ENCODE measurements at regions not wholly inside any gene's neighbourhood (a gene's known extent, or its start where the extent isn't known, plus 50 kb on each side); places are given as distances from the start of the nearest gene placed in this dataset.

DNA sequence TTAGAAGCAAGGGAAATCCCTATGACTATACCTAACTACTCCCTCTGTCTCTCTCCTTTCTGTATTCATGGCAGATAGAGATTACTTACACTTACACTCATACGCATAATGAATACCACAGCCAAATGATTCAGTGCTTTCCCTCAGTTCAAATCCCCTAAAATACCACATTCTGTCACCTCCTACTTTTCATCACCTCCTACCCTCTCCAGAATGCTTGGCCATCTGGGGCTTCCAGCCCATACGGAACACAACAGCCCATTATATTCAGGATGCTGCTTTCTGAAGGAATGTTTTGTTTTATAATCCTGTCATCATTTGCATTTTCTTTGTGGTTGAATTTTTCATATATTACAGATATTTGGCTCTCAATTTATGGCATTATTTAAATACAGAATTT is 361.6 kb downstream of the GRIA2 start:
- CTCF ChIA-PET: no interaction called here
- TF ChIP-seq, protein P1, sequence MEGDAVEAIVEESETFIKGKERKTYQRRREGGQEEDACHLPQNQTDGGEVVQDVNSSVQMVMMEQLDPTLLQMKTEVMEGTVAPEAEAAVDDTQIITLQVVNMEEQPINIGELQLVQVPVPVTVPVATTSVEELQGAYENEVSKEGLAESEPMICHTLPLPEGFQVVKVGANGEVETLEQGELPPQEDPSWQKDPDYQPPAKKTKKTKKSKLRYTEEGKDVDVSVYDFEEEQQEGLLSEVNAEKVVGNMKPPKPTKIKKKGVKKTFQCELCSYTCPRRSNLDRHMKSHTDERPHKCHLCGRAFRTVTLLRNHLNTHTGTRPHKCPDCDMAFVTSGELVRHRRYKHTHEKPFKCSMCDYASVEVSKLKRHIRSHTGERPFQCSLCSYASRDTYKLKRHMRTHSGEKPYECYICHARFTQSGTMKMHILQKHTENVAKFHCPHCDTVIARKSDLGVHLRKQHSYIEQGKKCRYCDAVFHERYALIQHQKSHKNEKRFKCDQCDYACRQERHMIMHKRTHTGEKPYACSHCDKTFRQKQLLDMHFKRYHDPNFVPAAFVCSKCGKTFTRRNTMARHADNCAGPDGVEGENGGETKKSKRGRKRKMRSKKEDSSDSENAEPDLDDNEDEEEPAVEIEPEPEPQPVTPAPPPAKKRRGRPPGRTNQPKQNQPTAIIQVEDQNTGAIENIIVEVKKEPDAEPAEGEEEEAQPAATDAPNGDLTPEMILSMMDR (IDR thresholded peaks at IDR 0.05; ENCODE audit: unreplicated experiment): no peak
- POLR2A ChIA-PET: no interaction called here
- Mint-ChIP-seq H3K4me1 (ENCODE audit: insufficient read depth, unreplicated experiment) (no peaks in the 10 kb centered on the region), H3K4me3 (ENCODE audit: unreplicated experiment) (no peak overlapping the region), H3K36me3 (ENCODE audit: insufficient read depth, unreplicated experiment) (no peaks in the 10 kb centered on the region), H3K27me3 (ENCODE audit: insufficient read depth, unreplicated experiment) (no peaks in the 10 kb centered on the region), H3K9me3 (ENCODE audit: unreplicated experiment) (no peaks in the 10 kb centered on the region), H3K27ac (ENCODE audit: low read depth, unreplicated experiment) (no peak overlapping the region)
- no TSS peak for BruUV-seq (replicated peaks)
- no peak for DNase-seq (ENCODE audit: unreplicated experiment)
- intact Hi-C loops (cut with micrococcal nuclease): no loop called here

DNA sequence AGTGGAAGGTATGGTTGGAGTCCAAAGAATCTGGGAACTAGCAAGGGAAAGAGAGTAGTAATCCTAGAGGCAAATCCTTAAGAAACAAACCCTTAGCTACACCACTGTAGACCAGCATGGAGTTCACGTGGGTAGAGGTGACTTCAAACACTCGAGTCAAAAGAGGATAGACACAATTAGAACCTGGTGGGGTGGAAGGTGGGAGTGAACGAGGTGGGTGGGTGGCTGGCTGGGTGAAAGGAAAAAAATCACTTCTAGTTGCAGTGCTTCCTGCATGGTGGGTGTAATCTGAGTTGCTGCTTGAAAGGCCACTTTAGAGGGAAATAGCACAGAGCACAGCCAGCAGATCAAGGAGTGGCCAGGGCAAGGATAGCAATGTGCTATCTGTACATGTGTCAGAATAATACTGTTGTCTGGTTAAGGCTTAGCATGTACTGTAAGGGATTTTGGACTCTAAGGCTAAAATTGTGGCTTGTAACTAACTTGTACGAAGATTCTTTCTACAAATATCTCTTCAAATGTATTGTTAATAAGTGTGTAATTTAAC is 356.2 kb downstream of the GRIA2 start:
- DNase-seq (ENCODE audit: unreplicated experiment): no peak
- Mint-ChIP-seq H3K4me3 (ENCODE audit: unreplicated experiment) (no peak overlapping the region), H3K4me1 (ENCODE audit: insufficient read depth, unreplicated experiment) (peaks cover 6% of the 10 kb centered on the region), H3K36me3 (ENCODE audit: insufficient read depth, unreplicated experiment) (no peaks in the 10 kb centered on the region), H3K27me3 (ENCODE audit: insufficient read depth, unreplicated experiment) (no peaks in the 10 kb centered on the region), H3K27ac (ENCODE audit: low read depth, unreplicated experiment) (no peak overlapping the region), H3K9me3 (ENCODE audit: unreplicated experiment) (no peaks in the 10 kb centered on the region)
- no TSS peak for BruUV-seq (replicated peaks)
- ChIA-PET CTCF (interaction anchor here (1.5 kb wide), 1 partner anchor 11 kb away, joined by 3 read pairs; no protein-coding TSS in a partner anchor), POLR2A (interaction anchor here (0.6 kb wide), 1 partner anchor 1873 kb away, joined by 3 read pairs; no protein-coding TSS in a partner anchor)
- TF ChIP-seq, protein P1 (IDR thresholded peaks at IDR 0.05; ENCODE audit: unreplicated experiment): no peak
- intact Hi-C loops (cut with micrococcal nuclease): no loop called here

DNA sequence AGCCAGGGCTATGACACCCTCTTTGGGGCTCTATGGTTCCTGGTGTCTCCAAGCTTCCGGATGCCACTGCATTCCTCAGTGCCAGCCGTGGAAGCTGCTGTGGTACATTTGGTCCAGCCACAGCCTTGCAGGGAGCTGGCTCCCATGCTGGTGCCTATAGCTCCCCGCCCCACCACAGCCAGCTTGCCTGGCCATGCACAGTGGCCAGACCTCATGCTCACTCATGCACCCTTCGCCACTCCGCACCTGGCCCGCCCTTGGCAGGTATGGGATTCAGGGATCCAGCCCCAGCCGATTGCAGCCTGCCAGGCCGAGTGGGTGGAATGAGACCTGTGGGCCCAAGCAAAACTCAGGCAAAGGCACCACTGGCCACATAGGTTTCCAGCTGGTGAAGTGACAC is 354.8 kb downstream of the GRIA2 start:
- no peak for DNase-seq (ENCODE audit: unreplicated experiment)
- H3K9me3 Mint-ChIP-seq (ENCODE audit: unreplicated experiment): no peaks in the 10 kb centered on the region
- no peaks in the 10 kb centered on the region for H3K36me3 Mint-ChIP-seq (ENCODE audit: insufficient read depth, unreplicated experiment)
- no peak overlapping the region for H3K4me3 Mint-ChIP-seq (ENCODE audit: unreplicated experiment)
- no TSS peak for BruUV-seq (replicated peaks)
- H3K27me3 Mint-ChIP-seq (ENCODE audit: insufficient read depth, unreplicated experiment): no peaks in the 10 kb centered on the region
- intact Hi-C loops (cut with micrococcal nuclease): no loop called here
- CTCF ChIA-PET: interaction anchor here (0.6 to 1.1 kb wide), 4 partner anchors 9 to 351 kb away, joined by 3 to 4 read pairs (median 3); no protein-coding TSS in a partner anchor
- POLR2A ChIA-PET: no interaction called here
- no peak overlapping the region for H3K27ac Mint-ChIP-seq (ENCODE audit: low read depth, unreplicated experiment)
- peaks cover 6% of the 10 kb centered on the region for H3K4me1 Mint-ChIP-seq (ENCODE audit: insufficient read depth, unreplicated experiment)
- TF ChIP-seq, protein P1 (IDR thresholded peaks at IDR 0.05; ENCODE audit: unreplicated experiment): no peak

DNA sequence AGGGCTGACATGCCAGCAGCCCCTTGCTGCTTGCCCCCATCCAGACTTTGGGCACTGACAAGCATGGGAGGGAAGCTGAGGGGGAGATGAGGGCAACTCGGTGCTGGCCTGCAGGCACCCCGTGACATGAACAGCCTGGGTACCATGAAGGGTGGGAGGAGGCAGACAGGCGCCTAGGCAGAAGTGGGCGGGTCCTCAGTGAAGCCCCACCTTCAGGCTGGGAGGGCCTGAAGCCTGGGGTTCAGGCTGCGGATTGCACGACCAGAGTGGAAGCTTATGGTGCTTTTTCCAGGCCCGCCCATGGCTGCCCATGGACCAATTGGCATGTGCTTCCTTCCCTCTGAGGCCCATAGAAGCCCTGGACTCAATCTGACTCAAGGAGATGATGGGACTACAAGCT is 354.1 kb downstream of the GRIA2 start:
- H3K27ac Mint-ChIP-seq (ENCODE audit: low read depth, unreplicated experiment): no peak overlapping the region
- H3K27me3 Mint-ChIP-seq (ENCODE audit: insufficient read depth, unreplicated experiment): no peaks in the 10 kb centered on the region
- no peaks in the 10 kb centered on the region for H3K9me3 Mint-ChIP-seq (ENCODE audit: unreplicated experiment)
- no peak for DNase-seq (ENCODE audit: unreplicated experiment)
- CTCF ChIA-PET: interaction anchor here (0.6 kb wide), 2 partner anchors 46 to 345 kb away, joined by 3 to 4 read pairs; no protein-coding TSS in a partner anchor
- POLR2A ChIA-PET: no interaction called here
- TF ChIP-seq, protein P1 (IDR thresholded peaks at IDR 0.05; ENCODE audit: unreplicated experiment): no peak
- intact Hi-C loops (cut with micrococcal nuclease): no loop called here
- no TSS peak for BruUV-seq (replicated peaks)
- H3K36me3 Mint-ChIP-seq (ENCODE audit: insufficient read depth, unreplicated experiment): no peaks in the 10 kb centered on the region
- H3K4me3 Mint-ChIP-seq (ENCODE audit: unreplicated experiment): no peak overlapping the region
- peaks cover 6% of the 10 kb centered on the region for H3K4me1 Mint-ChIP-seq (ENCODE audit: insufficient read depth, unreplicated experiment)

Data from MCF 10A (cell line).